K562 (cell line): ENCODE measurements at regions not wholly inside any gene's neighbourhood (a gene's known extent, or its start where the extent isn't known, plus 50 kb on each side); places are given as distances from the start of the nearest gene placed in this dataset.

Experiments
- ATAC-seq: fragments of 200-7000 bp; cut with Tn5 transposase; 3 replicates; pipeline ENCODE4 v1.9.1; 2020; ENCODE audit warnings: moderate library complexity
- BruUV-seq: library from RNA; stranded (reverse); fragments of 400-500 nt; replicated peaks from 2 replicates; lab custom pipeline; 2021; lab: Mats Ljungman, UMichigan
- CTCF ChIA-PET: fragments of 300-600 bp; formaldehyde crosslinking; extraction: SDS; loops from one replicate; lab custom pipeline; 2021; ENCODE audit warnings: low intra/inter-chr PET ratio; lab: Yijun Ruan, JAX
- POLR2A ChIA-PET: fragments of 300-600, 350-650 bp; sonication (Branson Sonifier 250); formaldehyde crosslinking; extraction: SDS; loops from one replicate; lab custom pipeline; 2021; ENCODE audit warnings: antibody characterized with exemption, inconsistent platforms; lab: Yijun Ruan, JAX
- DNase-seq, 4 experiments: peaks; one replicate each; pipeline versions ENCODE4 v3.0.0 to v3.0.0-alpha.2; 2011 to 2018; ENCODE audit warnings: low spot score in 3 of 4, mixed read lengths in 3 of 4; ENCODE audit errors: extremely low read depth in 1 of 4
- FAIRE-seq: peaks from 2 replicates; lab custom pipeline; 2011; peaks lifted over from hg19 to GRCh38; lab: Jason Lieb, UNC
- H2AFZ ChIP-seq: 2 replicates; pipeline ENCODE4 v1.6.0; 2011; ENCODE audit warnings: low read depth, low read length, control low read depth, inconsistent platforms
- H3K27ac ChIP-seq: fragments of 200-600 bp; 3 replicates; pipeline ENCODE4 v1.8.0; 2011; ENCODE audit warnings: low read depth, mild to moderate bottlenecking, control low read depth, inconsistent platforms, low read length, moderate library complexity, mixed read lengths; ENCODE audit errors: extremely low read depth
- H3K27me3 ChIP-seq, 2 experiments: fragments of 300-600 bp in 1 of 2; 2 replicates in 1 of 2; 3 replicates in 1 of 2; pipeline versions ENCODE4 v1.6.0 to v1.8.0; 2011; ENCODE audit warnings: inconsistent platforms in 2 of 2, low read length in 2 of 2, mild to moderate bottlenecking in 1 of 2, mixed read lengths in 1 of 2, moderate library complexity in 1 of 2; ENCODE audit not compliant: control insufficient read depth in 2 of 2, insufficient read depth in 2 of 2
- H3K36me3 ChIP-seq: fragments of 300-600 bp; 3 replicates; pipeline ENCODE4 v1.8.0; 2011; ENCODE audit warnings: mild to moderate bottlenecking, low read length, inconsistent platforms; ENCODE audit not compliant: control insufficient read depth, insufficient read depth
- H3K4me1 ChIP-seq, 2 experiments: fragments of 200-600 bp in 1 of 2; replicated peaks in 1 of 2; 2 replicates in 1 of 2; 3 replicates in 1 of 2; pipeline versions ENCODE4 v1.5.1 to v1.8.0; 2011; ENCODE audit warnings: inconsistent platforms in 2 of 2, low read length in 2 of 2, mild to moderate bottlenecking in 1 of 2, mixed read lengths in 1 of 2, moderate library complexity in 1 of 2; ENCODE audit not compliant: control insufficient read depth in 2 of 2, insufficient read depth in 2 of 2
- H3K4me2 ChIP-seq: 2 replicates; pipeline ENCODE4 v1.6.1; 2011; ENCODE audit warnings: low read length, control low read depth, inconsistent platforms, mixed read lengths; ENCODE audit not compliant: insufficient read depth
- H3K4me3 ChIP-seq: fragments of 200-600 bp; sonication (generic), shearing (Covaris generic); 2 replicates; pipeline ENCODE4 v1.5.1; 2016; ENCODE audit warnings: control low read depth, inconsistent platforms
- H3K79me2 ChIP-seq: fragments of 200-600 bp; 3 replicates; pipeline ENCODE4 v1.8.0; 2011; ENCODE audit warnings: low read length, inconsistent platforms; ENCODE audit not compliant: control insufficient read depth, insufficient read depth
- H3K9ac ChIP-seq, 2 experiments: 2 replicates each; pipeline versions ENCODE4 v1.6.0 to v1.6.1; 2011; ENCODE audit warnings: low read depth in 2 of 2, low read length in 2 of 2, control low read depth in 1 of 2, inconsistent platforms in 1 of 2, mild to moderate bottlenecking in 1 of 2, mixed read lengths in 1 of 2; ENCODE audit not compliant: insufficient read depth in 1 of 2
- H3K9me1 ChIP-seq: one replicate; pipeline ENCODE4 v1.6.0; 2011; ENCODE audit warnings: inconsistent platforms, mild to moderate bottlenecking, low read length, moderate library complexity; ENCODE audit not compliant: control insufficient read depth, insufficient read depth
- H3K9me3 ChIP-seq: replicated peaks from 2 replicates; pipeline ENCODE4 v1.5.1; 2011; ENCODE audit warnings: low read depth, low read length, inconsistent platforms; ENCODE audit not compliant: control insufficient read depth, insufficient read depth
- H4K20me1 ChIP-seq: replicated peaks from 2 replicates; pipeline ENCODE4 v1.6.1; 2011; ENCODE audit warnings: low read length, inconsistent platforms, mixed read lengths; ENCODE audit not compliant: control insufficient read depth, insufficient read depth
- ATF4 ChIP-seq: fragments of 450-650 bp; formaldehyde crosslinking; IDR thresholded peaks from 2 replicates; pipeline ENCODE4 v1.4.0; 2022; ENCODE audit warnings: mild to moderate bottlenecking, moderate library complexity
- FOXK1 ChIP-seq: sonication (generic); formaldehyde crosslinking; IDR thresholded peaks from 2 replicates; pipeline ENCODE4 v1.8.0; 2022; ENCODE audit warnings: missing genetic modification reagents, mild to moderate bottlenecking, borderline replicate concordance
- GATAD2B ChIP-seq: fragments of 450-650 bp; IDR thresholded peaks from 2 replicates; pipeline ENCODE4 v1.6.1; 2017; ENCODE audit warnings: mild to moderate bottlenecking, borderline replicate concordance
- MAFK ChIP-seq: IDR thresholded peaks from 2 replicates; pipeline ENCODE4 v1.6.1; 2011; ENCODE audit warnings: low read length, improper control_type of control experiment
- PHF20 ChIP-seq: fragments of 450-650 bp; IDR thresholded peaks from 2 replicates; pipeline ENCODE4 v1.6.1; 2018; ENCODE audit not compliant: partially characterized antibody
- SMAD1 ChIP-seq: fragments of 150-350 bp; IDR thresholded peaks from 2 replicates; pipeline ENCODE4 v1.6.1; 2014; ENCODE audit warnings: low read length, low read depth; ENCODE audit not compliant: partially characterized antibody
- SMAD2 ChIP-seq: fragments of 150-350 bp; IDR thresholded peaks from 2 replicates; pipeline ENCODE4 v1.6.1; 2014; ENCODE audit warnings: low read depth, mild to moderate bottlenecking, low read length
- SMARCB1 ChIP-seq: IDR thresholded peaks from 2 replicates; pipeline ENCODE4 v1.6.1; 2011; ENCODE audit warnings: improper control_type of control experiment, low read depth; ENCODE audit not compliant: insufficient read length
- TEAD4 ChIP-seq, 2 experiments: sonication (generic) in 1 of 2; formaldehyde crosslinking in 1 of 2; IDR thresholded peaks; 2 replicates each; pipeline versions ENCODE4 v1.6.1 to v1.8.0; 2012 to 2022; ENCODE audit warnings: borderline replicate concordance in 1 of 2, inconsistent platforms in 1 of 2, low read length in 1 of 2, mild to moderate bottlenecking in 1 of 2, missing genetic modification reagents in 1 of 2
- TSC22D4 ChIP-seq: fragments of 450-650 bp; IDR thresholded peaks from 2 replicates; pipeline ENCODE4 v1.6.1; 2016; ENCODE audit warnings: missing genetic modification characterization, missing biosample characterization, control low read depth
- ZFP30 ChIP-seq: fragments of 250-450 bp; sonication (Bioruptor Pico); IDR thresholded peaks from 2 replicates; pipeline ENCODE4 v1.8.0; 2022; ENCODE audit warnings: moderate library complexity, mild to moderate bottlenecking, inconsistent platforms, borderline replicate concordance
- ZNF232 ChIP-seq: sonication (generic); formaldehyde crosslinking; IDR thresholded peaks from 2 replicates; pipeline ENCODE4 v1.8.0; 2022; ENCODE audit warnings: mild to moderate bottlenecking, missing genetic modification reagents
- ZNF398 ChIP-seq: fragments of 250-450 bp; sonication (Bioruptor Pico); IDR thresholded peaks from 2 replicates; pipeline ENCODE4 v1.8.0; 2021; ENCODE audit warnings: moderate library complexity, mild to moderate bottlenecking, inconsistent platforms
- WGBS: fragments of 100-300 bp; shearing (Covaris generic); methylation state at CpG from one replicate; pipeline ENCODE4 v1.1.6; 2016; ENCODE audit warnings: low coverage, mixed read lengths; ENCODE audit not compliant: insufficient coverage; ENCODE audit errors: missing lambda C conversion rate; 5-methylcytosine and 5-hydroxymethylcytosine counted together
- in situ Hi-C: fragments of 300-500 bp; cut with MboI; formaldehyde crosslinking; loops from 4 replicates; pipeline ENCODE4 v1.15.0; 2018; ENCODE audit warnings: inconsistent platforms, mixed read lengths
- intact Hi-C: fragments of 100-400 bp; cut with micrococcal nuclease; formaldehyde crosslinking; loops from 2 replicates; pipeline ENCODE4 v1.14.2; 2022
- TF ChIP-seq, protein P1 (sequence below): IDR thresholded peaks from 2 replicates; pipeline ENCODE4 v1.6.1; 2012; ENCODE audit warnings: low read depth, low read length, improper control_type of control experiment, borderline replicate concordance
- TF ChIP-seq, protein P2 (sequence below): fragments of 250-450 bp; sonication (Bioruptor Pico); IDR thresholded peaks from 2 replicates; pipeline ENCODE4 v1.5.0; 2020; ENCODE audit warnings: mild to moderate bottlenecking

DNA sequence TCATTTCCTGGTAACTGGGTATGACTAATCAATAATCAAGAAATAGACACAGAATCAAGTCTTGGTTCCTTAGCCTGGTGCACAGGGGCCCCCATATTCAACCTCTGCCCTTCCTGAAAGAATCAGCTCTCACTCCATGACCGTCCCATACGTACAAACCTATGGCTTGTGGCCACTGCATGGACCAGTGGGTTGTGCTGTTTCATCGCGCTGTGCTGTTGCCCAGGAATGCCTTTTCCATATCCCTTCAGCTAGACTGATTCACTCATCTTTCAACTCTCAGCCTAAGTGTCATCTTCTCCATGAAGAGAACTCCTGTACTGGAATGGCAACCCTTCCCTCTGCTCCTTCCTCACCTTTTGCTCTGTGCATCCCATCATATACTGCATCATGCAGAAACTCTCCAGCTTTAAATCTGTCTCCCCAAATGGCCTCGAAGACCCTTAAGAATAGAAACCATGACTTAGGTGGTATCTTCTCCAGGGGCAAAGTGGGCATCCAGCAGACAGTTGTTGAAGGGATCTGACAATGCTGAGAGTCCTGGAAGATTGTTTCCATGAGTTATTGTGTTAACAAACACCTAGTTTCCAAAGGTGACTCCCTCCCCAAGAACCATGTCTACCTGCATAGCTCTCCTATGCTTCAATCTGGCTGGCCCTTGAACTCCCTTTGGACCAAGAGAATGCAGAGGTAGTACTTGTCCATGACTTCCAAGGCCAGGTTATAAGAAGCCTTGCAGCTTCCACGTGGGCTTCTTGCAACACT is 180.8 kb downstream of the ACTL7B start (continued):
- no peak for TF ChIP-seq ATF4 (CRISPR knock-in tag)
- TF ChIP-seq SMAD2 = no peak
- no peak for TF ChIP-seq MAFK

- Histone ChIP-seq H3K4me3 (no peak overlapping the region), H3K79me2 (no peaks in the 10 kb centered on the region), H3K4me2 (no peak overlapping the region), H3K9me3 (no peaks in the 10 kb centered on the region), H3K4me1 (no peaks in the 10 kb centered on the region), H3K27me3 (no peaks in the 10 kb centered on the region), H3K9me1 (no peaks in the 10 kb centered on the region), H3K36me3 (no peaks in the 10 kb centered on the region), H4K20me1 (peaks cover 3% of the 10 kb centered on the region; the same call in 1 of the 2 replicates), H3K9ac (no peak overlapping the region), H3K27ac (no peak overlapping the region), H2AFZ (no peak overlapping the region)
- WGBS = 0% methylated on average over 7 of the region's 7 CpGs
- FAIRE-seq = no peak
- ChIA-PET POLR2A (no interaction called here), CTCF (no interaction called here)
- no peak for DNase-seq
- intact Hi-C loops = no loop called here
- in situ Hi-C loops = no loop called here
- no TSS peak for BruUV-seq
- no peak for ATAC-seq
- TF ChIP-seq, protein P1, sequence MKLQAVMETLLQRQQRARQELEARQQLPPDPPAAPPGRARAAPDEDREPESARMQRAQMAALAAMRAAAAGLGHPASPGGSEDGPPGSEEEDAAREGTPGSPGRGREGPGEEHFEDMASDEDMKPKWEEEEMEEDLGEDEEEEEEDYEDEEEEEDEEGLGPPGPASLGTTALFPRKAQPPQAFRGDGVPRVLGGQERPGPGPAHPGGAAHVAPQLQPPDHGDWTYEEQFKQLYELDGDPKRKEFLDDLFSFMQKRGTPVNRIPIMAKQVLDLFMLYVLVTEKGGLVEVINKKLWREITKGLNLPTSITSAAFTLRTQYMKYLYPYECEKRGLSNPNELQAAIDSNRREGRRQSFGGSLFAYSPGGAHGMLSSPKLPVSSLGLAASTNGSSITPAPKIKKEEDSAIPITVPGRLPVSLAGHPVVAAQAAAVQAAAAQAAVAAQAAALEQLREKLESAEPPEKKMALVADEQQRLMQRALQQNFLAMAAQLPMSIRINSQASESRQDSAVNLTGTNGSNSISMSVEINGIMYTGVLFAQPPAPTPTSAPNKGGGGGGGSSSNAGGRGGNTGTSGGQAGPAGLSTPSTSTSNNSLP = no peak
- no peak for TF ChIP-seq SMAD1
- TF ChIP-seq ZNF232 (CRISPR knock-in tag) = no peak
- TF ChIP-seq TSC22D4 (tag) = no peak
- TF ChIP-seq, protein P2, sequence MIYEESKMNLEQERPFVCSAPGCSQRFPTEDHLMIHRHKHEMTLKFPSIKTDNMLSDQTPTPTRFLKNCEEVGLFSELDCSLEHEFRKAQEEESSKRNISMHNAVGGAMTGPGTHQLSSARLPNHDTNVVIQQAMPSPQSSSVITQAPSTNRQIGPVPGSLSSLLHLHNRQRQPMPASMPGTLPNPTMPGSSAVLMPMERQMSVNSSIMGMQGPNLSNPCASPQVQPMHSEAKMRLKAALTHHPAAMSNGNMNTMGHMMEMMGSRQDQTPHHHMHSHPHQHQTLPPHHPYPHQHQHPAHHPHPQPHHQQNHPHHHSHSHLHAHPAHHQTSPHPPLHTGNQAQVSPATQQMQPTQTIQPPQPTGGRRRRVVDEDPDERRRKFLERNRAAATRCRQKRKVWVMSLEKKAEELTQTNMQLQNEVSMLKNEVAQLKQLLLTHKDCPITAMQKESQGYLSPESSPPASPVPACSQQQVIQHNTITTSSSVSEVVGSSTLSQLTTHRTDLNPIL (CRISPR knock-in tag) = no peak
- TF ChIP-seq TEAD4 (IDR thresholded peaks at IDR 0.05; ENCODE audit: low read length) = no peak
- no peak for TF ChIP-seq TEAD4 (CRISPR knock-in tag; IDR thresholded peaks at IDR 0.05; ENCODE audit: borderline replicate concordance)
- no peak for TF ChIP-seq GATAD2B
- no peak for TF ChIP-seq ZNF398 (CRISPR knock-in tag)
- no peak for TF ChIP-seq SMARCB1
- TF ChIP-seq PHF20 = no peak
- no peak for TF ChIP-seq ZFP30 (CRISPR knock-in tag)
- TF ChIP-seq FOXK1 (CRISPR knock-in tag) = no peak
Observed at GRCh38 chr9:108673386-108673785, 182.4 kb downstream of the ACTL7B start.
